ENCODE measurements at regions not wholly inside any gene's neighbourhood (a gene's known extent, or its start where the extent isn't known, plus 50 kb on each side); places are given as distances from the start of the nearest gene placed in this dataset.

DNA sequence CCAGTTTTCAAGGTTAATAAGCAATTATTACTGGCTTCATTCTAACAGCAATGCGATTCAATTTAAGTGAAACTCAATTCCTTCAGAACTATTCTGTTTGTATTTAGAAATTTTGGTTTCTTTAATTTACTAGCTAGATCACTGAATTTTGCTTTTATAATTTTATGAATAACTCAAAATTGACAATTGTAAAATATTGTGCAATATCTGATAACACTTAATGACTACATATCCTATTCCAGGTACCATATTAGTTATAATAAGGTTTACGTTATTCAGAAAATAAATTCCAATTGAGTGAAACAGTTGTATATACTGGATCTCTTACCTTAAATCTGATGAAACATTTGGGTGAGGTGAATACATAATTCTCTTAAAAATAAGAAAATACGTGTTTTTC, 1348.3 kb upstream of the CDH6 start:
- no peaks in the 10 kb centered on the region for H3K36me3 ChIP-seq (ENCODE audit: control insufficient read depth, insufficient read depth, low read length)
- intact Hi-C loops (cut with micrococcal nuclease) = no loop called here
- WGBS (ENCODE audit: insufficient coverage) = no CpG with 5 or more reads among the region's 3 CpGs
- H3K27me3 ChIP-seq (ENCODE audit: control insufficient read depth, insufficient read depth, low read length) = no peaks in the 10 kb centered on the region
- H3K4me1 Mint-ChIP-seq = no peaks in the 10 kb centered on the region
- no peak overlapping the region for H3K4me3 Mint-ChIP-seq
- no peak overlapping the region for H3K27ac ChIP-seq (ENCODE audit: low read length)
- H3K27ac Mint-ChIP-seq = no peak overlapping the region
- DNase-seq (no peak), ATAC-seq (no peak)
- H3K27me3 Mint-ChIP-seq (ENCODE audit: low read depth in 2 of 2) = no peaks in the 10 kb centered on the region
- H3K4me3 ChIP-seq (ENCODE audit: low read length) = no peak overlapping the region
- peaks cover 6% of the 10 kb centered on the region for H3K9me3 ChIP-seq (ENCODE audit: control insufficient read depth, insufficient read depth, low read length)
- peaks cover 16% of the 10 kb centered on the region for H3K36me3 Mint-ChIP-seq
- TF ChIP-seq, protein P1, sequence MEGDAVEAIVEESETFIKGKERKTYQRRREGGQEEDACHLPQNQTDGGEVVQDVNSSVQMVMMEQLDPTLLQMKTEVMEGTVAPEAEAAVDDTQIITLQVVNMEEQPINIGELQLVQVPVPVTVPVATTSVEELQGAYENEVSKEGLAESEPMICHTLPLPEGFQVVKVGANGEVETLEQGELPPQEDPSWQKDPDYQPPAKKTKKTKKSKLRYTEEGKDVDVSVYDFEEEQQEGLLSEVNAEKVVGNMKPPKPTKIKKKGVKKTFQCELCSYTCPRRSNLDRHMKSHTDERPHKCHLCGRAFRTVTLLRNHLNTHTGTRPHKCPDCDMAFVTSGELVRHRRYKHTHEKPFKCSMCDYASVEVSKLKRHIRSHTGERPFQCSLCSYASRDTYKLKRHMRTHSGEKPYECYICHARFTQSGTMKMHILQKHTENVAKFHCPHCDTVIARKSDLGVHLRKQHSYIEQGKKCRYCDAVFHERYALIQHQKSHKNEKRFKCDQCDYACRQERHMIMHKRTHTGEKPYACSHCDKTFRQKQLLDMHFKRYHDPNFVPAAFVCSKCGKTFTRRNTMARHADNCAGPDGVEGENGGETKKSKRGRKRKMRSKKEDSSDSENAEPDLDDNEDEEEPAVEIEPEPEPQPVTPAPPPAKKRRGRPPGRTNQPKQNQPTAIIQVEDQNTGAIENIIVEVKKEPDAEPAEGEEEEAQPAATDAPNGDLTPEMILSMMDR (IDR thresholded peaks at IDR 0.05) = no peak
- H3K4me1 ChIP-seq (ENCODE audit: control insufficient read depth, insufficient read depth, low read length) = no peaks in the 10 kb centered on the region
- H3K9me3 Mint-ChIP-seq = peaks cover 8 to 14% of the 10 kb centered on the region in 2 donors

DNA sequence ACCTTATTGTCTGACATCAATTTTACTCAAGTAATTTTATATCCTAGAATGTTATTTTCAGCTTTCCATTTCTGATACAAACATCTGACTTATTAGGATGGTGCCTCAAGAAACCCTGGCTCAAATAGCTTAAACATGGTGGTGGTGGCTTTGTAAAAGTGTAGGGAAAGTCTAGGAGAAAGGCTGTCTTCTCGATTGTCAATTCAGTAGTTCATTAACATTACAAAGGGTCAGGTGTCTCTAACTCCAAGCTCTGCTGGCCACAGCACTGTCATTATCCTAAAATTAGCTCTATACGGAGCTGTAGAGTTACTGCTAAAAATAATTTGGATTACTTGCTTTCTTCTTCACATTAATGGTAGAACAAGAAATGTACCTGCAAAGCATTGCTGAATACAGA, 1360.1 kb upstream of the CDH6 start:
- Mint-ChIP-seq H3K4me3 (no peak overlapping the region), H3K4me1 (no peaks in the 10 kb centered on the region), H3K27me3 (ENCODE audit: low read depth in 2 of 2) (no peaks in the 10 kb centered on the region), H3K27ac (no peak overlapping the region), H3K9me3 (peaks cover 16 to 26% of the 10 kb centered on the region in 2 donors), H3K36me3 (peaks cover 20% of the 10 kb centered on the region)
- 45% methylated on average over 2 of the region's 2 CpGs for WGBS (ENCODE audit: insufficient coverage)
- H3K36me3 ChIP-seq (ENCODE audit: control insufficient read depth, insufficient read depth, low read length) = no peaks in the 10 kb centered on the region
- H3K4me1 ChIP-seq (ENCODE audit: control insufficient read depth, insufficient read depth, low read length) = no peaks in the 10 kb centered on the region
- no peaks in the 10 kb centered on the region for H3K9me3 ChIP-seq (ENCODE audit: control insufficient read depth, insufficient read depth, low read length)
- H3K27me3 ChIP-seq (ENCODE audit: control insufficient read depth, insufficient read depth, low read length) = no peaks in the 10 kb centered on the region
- H3K27ac ChIP-seq (ENCODE audit: low read length) = no peak overlapping the region
- H3K4me3 ChIP-seq (ENCODE audit: low read length) = no peak overlapping the region
- TF ChIP-seq, protein P1 (IDR thresholded peaks at IDR 0.05) = no peak
- DNase-seq (no peak), ATAC-seq (no peak)
- intact Hi-C loops (cut with micrococcal nuclease) = no loop called here

DNA sequence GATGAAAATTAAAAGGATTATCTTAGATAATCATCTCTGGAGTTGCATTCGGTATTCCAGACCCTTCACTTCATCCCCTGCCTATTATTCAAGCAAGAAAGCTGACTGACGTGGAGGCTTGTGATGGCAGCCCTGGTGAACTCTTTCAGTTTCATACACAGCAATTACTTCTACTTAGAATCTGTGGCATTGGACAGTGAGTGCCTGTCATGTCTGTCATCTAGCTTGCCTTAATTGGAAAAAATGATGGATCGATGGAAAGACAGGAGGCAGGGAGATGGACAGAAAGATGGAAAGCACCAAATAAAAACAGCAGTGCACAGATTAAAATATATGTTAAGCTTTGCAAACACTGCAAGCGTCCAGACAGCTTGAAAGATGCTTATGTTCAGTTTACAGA, 1371.0 kb upstream of the CDH6 start:
- Mint-ChIP-seq H3K9me3 (peaks cover 10 to 24% of the 10 kb centered on the region in 2 donors), H3K4me3 (no peak overlapping the region), H3K27me3 (ENCODE audit: low read depth in 2 of 2) (no peaks in the 10 kb centered on the region), H3K36me3 (peaks cover 6% of the 10 kb centered on the region), H3K4me1 (no peaks in the 10 kb centered on the region), H3K27ac (no peak overlapping the region)
- no peak overlapping the region for H3K27ac ChIP-seq (ENCODE audit: low read length)
- DNase-seq (no peak), ATAC-seq (no peak)
- no peaks in the 10 kb centered on the region for H3K27me3 ChIP-seq (ENCODE audit: control insufficient read depth, insufficient read depth, low read length)
- H3K4me1 ChIP-seq (ENCODE audit: control insufficient read depth, insufficient read depth, low read length) = no peaks in the 10 kb centered on the region
- H3K9me3 ChIP-seq (ENCODE audit: control insufficient read depth, insufficient read depth, low read length) = peaks cover 4% of the 10 kb centered on the region
- no peak overlapping the region for H3K4me3 ChIP-seq (ENCODE audit: low read length)
- H3K36me3 ChIP-seq (ENCODE audit: control insufficient read depth, insufficient read depth, low read length) = no peaks in the 10 kb centered on the region
- TF ChIP-seq, protein P1 (IDR thresholded peaks at IDR 0.05) = no peak
- WGBS (ENCODE audit: insufficient coverage) = 69% methylated on average over 4 of the region's 4 CpGs
- intact Hi-C loops (cut with micrococcal nuclease) = no loop called here

DNA sequence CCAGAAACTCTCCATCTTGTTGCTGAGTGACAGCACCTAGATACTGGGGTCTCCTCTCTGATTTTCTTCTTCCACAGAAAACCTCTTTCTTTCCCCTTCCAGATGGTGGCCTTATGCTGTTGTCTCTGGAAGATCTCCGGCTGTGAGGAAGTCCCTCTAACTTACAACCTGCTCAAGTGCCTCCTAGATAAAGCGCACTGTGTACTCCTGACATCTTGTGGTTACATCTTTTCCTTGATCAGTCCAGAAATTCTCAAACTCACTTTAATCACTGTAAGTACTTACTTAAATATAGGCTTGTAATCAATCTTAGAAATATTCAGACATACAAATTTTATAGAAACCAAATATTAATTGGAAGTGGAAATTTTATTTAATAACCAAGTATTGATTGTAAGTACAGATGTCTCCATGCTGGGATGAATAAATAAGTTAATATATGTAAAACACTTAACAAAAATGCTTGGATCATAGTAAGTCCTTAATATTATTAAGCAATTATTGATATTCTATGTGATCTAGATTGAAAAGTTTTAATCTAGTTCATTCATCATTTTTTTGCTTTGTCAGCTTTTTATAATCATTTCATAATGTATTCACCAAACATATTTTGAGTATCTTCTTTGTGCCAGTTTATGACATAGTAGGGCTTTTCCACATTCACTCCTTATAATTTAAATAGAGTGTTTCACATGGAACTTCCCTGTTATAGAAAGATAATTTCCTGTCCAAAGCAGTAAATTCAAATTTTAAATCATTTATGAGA, 1381.4 kb upstream of the CDH6 start:
- Histone ChIP-seq H3K36me3 (ENCODE audit: control insufficient read depth, insufficient read depth, low read length) (no peaks in the 10 kb centered on the region), H3K27me3 (ENCODE audit: control insufficient read depth, insufficient read depth, low read length) (no peaks in the 10 kb centered on the region), H3K4me1 (ENCODE audit: control insufficient read depth, insufficient read depth, low read length) (no peaks in the 10 kb centered on the region), H3K9me3 (ENCODE audit: control insufficient read depth, insufficient read depth, low read length) (peaks cover 6% of the 10 kb centered on the region), H3K4me3 (ENCODE audit: low read length) (no peak overlapping the region), H3K27ac (ENCODE audit: low read length) (no peak overlapping the region)
- Mint-ChIP-seq H3K27me3 (ENCODE audit: low read depth in 2 of 2) (no peaks in the 10 kb centered on the region), H3K27ac (no peak overlapping the region), H3K4me1 (no peaks in the 10 kb centered on the region), H3K4me3 (no peak overlapping the region), H3K9me3 (peaks cover 8 to 15% of the 10 kb centered on the region in 2 donors), H3K36me3 (no peaks in the 10 kb centered on the region)
- DNase-seq = no peak
- no peak for ATAC-seq
- TF ChIP-seq, protein P1 (IDR thresholded peaks at IDR 0.05) = no peak
- WGBS (ENCODE audit: insufficient coverage) = 66% methylated on average over 2 of the region's 2 CpGs
- intact Hi-C loops (cut with micrococcal nuclease) = no loop called here
